GM10266 (cell line): ENCODE measurements at regions not wholly inside any gene's neighbourhood (a gene's known extent, or its start where the extent isn't known, plus 50 kb on each side); places are given as distances from the start of the nearest gene placed in this dataset.

Experiments used
- DNase-seq: peaks from one replicate; pipeline ENCODE4 v3.0.0; 2012; ENCODE audit errors: extremely low spot score
- CTCF ChIP-seq: IDR thresholded peaks from 2 replicates; pipeline ENCODE4 v1.5.1; 2012; ENCODE audit warnings: mild to moderate bottlenecking, low read depth; ENCODE audit not compliant: control insufficient read depth, insufficient read depth; ENCODE audit errors: missing control alignments

GRCh38 chr3:181086011-181086410 is 96.5 kb upstream of the DNAJC19 start:
- no peak for DNase-seq
- no peak for TF ChIP-seq CTCF

GRCh38 chr3:181081930-181082329 is 92.4 kb upstream of the DNAJC19 start:
- no peak for TF ChIP-seq CTCF
- no peak for DNase-seq

GRCh38 chr3:181076558-181076957 is 87.0 kb upstream of the DNAJC19 start:
- no peak for DNase-seq

GRCh38 chr3:181075098-181075497 is 85.6 kb upstream of the DNAJC19 start:
- no peak for TF ChIP-seq CTCF
- no peak for DNase-seq

More at GRCh38 chr3:181076558-181076957, 87.0 kb upstream of the DNAJC19 start:
- no peak for TF ChIP-seq CTCF

- no peak for DNase-seq
- TF ChIP-seq CTCF = no peak
These were observed 76.9 kb upstream of the DNAJC19 start for GRCh38 chr3:181066143-181067087.

GRCh38 chr3:181056136-181056732 is 66.7 kb upstream of the DNAJC19 start:
- no peak for TF ChIP-seq CTCF
- DNase-seq = no peak

- no peak for TF ChIP-seq CTCF
- no peak for DNase-seq
These were observed 65.0 kb upstream of the DNAJC19 start for GRCh38 chr3:181054538-181054937.
